ENCODE measurements at regions not wholly inside any gene's neighbourhood (a gene's known extent, or its start where the extent isn't known, plus 50 kb on each side); places are given as distances from the start of the nearest gene placed in this dataset.

- no peak for TF ChIP-seq CTCF (IDR thresholded peaks at IDR 0.05)
Measured at GRCh38 chr2:234865586-234865985, 86.2 kb upstream of the SH3BP4 start.

- TF ChIP-seq CTCF (IDR thresholded peaks at IDR 0.05): no peak
Measured at GRCh38 chr2:234865040-234865439, 86.8 kb upstream of the SH3BP4 start.

- TF ChIP-seq CTCF (IDR thresholded peaks at IDR 0.05): no peak
Measured at GRCh38 chr2:234864506-234864905, 87.3 kb upstream of the SH3BP4 start.

- TF ChIP-seq CTCF (IDR thresholded peaks at IDR 0.05): no peak
Measured at GRCh38 chr2:234863043-234863934, 88.5 kb upstream of the SH3BP4 start.

GRCh38 chr2:234861841-234862735 lies 89.7 kb upstream of the SH3BP4 start:
- TF ChIP-seq CTCF (IDR thresholded peaks at IDR 0.05): no peak

GRCh38 chr2:234858790-234859329 lies 93.0 kb upstream of the SH3BP4 start:
- no peak for TF ChIP-seq CTCF (IDR thresholded peaks at IDR 0.05)

- TF ChIP-seq CTCF (IDR thresholded peaks at IDR 0.05): no peak
Measured at GRCh38 chr2:234858145-234858544, 93.7 kb upstream of the SH3BP4 start.
